Esophagus muscularis mucosa (tissue), 4 donors: ENCODE measurements at regions not wholly inside any gene's neighbourhood (a gene's known extent, or its start where the extent isn't known, plus 50 kb on each side); places are given as distances from the start of the nearest gene placed in this dataset.

ENCODE experiments used
- DNase-seq: peaks from one replicate; pipeline ENCODE4 v3.0.0-alpha.2; 2017; ENCODE audit errors: extremely low spot score
- H3K27ac ChIP-seq, 4 donors: fragments of 200-600 bp; sonication (generic); replicated peaks in 1 of 4; 1 replicate in 3 of 4; 2 replicates in 1 of 4; pipeline ENCODE4 v1.5.1; 2016 to 2019; ENCODE audit warnings: mild to moderate bottlenecking in 1 of 4
- H3K27me3 ChIP-seq, 4 donors: fragments of 200-600 bp; sonication (generic); one replicate each; pipeline versions ENCODE4 v1.5.1 to v1.6.0; 2016 to 2019
- H3K36me3 ChIP-seq, 4 donors: fragments of 200-600 bp; sonication (generic); one replicate each; pipeline ENCODE4 v1.5.1; 2016 to 2019
- H3K4me1 ChIP-seq, 4 donors: fragments of 200-600 bp; sonication (generic); one replicate each; pipeline ENCODE4 v1.5.1; 2016 to 2019
- H3K4me3 ChIP-seq, 4 donors: fragments of 200-600 bp; sonication (generic); 1 replicate in 2 of 4; 2 replicates in 2 of 4; pipeline ENCODE4 v1.5.1; 2016 to 2019; ENCODE audit warnings: mild to moderate bottlenecking in 4 of 4, moderate library complexity in 1 of 4
- H3K9me3 ChIP-seq, 4 donors: fragments of 200-600 bp; sonication (generic); 1 replicate in 3 of 4; 2 replicates in 1 of 4; pipeline ENCODE4 v1.5.1; 2016 to 2019
- CTCF ChIP-seq, 3 experiments: fragments of 200-600 bp in 2 of 3; fragments of 450-650 bp in 1 of 3; sonication (generic) in 2 of 3; IDR thresholded peaks; one replicate each; pipeline ENCODE4 v1.5.1; 2017 to 2019; ENCODE audit warnings: antibody characterized with exemption in 3 of 3, mild to moderate bottlenecking in 2 of 3, moderate library complexity in 1 of 3
- EP300 ChIP-seq: sonication (generic); formaldehyde crosslinking; IDR thresholded peaks from one replicate; pipeline ENCODE4 v1.6.1; 2017; ENCODE audit warnings: antibody characterized with exemption
- POLR2A ChIP-seq: fragments of 450-650 bp; IDR thresholded peaks from one replicate; pipeline ENCODE4 v1.6.1; 2017; ENCODE audit warnings: antibody characterized with exemption, moderate library complexity, mild to moderate bottlenecking, low read depth
- POLR2AphosphoS5 ChIP-seq, 2 donors: sonication (generic); formaldehyde crosslinking; IDR thresholded peaks; one replicate each; pipeline ENCODE4 v1.6.1; 2017; ENCODE audit warnings: antibody characterized with exemption in 2 of 2
- WGBS: methylation state at CpG from one replicate; pipeline ENCODE4 v1.1.5; 2018; 5-methylcytosine and 5-hydroxymethylcytosine counted together
- intact Hi-C: fragments of 100-400 bp; cut with DNase I; formaldehyde crosslinking; loops from one replicate; pipeline ENCODE4 v1.15.1; 2023

- no peak overlapping the region for H3K27ac ChIP-seq
- peaks cover 0 to 29% (median 2%) of the 10 kb centered on the region in 4 donors for H3K27me3 ChIP-seq
- H3K4me3 ChIP-seq = no peak overlapping the region
- WGBS = 57% methylated on average over 5 of the region's 5 CpGs
- H3K36me3 ChIP-seq = no peaks in the 10 kb centered on the region
- TF ChIP-seq CTCF (IDR thresholded peaks at IDR 0.05) (no peak), POLR2A (no peak), EP300 (no peak), POLR2AphosphoS5 (IDR thresholded peaks at IDR 0.05) (no peak)
- H3K9me3 ChIP-seq = no peaks in the 10 kb centered on the region
- no peaks in the 10 kb centered on the region for H3K4me1 ChIP-seq
- intact Hi-C loops = loop anchor here (5.0 kb wide), 1 partner anchor 408 kb away; no protein-coding TSS in a partner anchor
- DNase-seq = no peak
Observed at GRCh38 chr5:174329738-174330137, 284.2 kb downstream of the NSG2 start.

DNA sequence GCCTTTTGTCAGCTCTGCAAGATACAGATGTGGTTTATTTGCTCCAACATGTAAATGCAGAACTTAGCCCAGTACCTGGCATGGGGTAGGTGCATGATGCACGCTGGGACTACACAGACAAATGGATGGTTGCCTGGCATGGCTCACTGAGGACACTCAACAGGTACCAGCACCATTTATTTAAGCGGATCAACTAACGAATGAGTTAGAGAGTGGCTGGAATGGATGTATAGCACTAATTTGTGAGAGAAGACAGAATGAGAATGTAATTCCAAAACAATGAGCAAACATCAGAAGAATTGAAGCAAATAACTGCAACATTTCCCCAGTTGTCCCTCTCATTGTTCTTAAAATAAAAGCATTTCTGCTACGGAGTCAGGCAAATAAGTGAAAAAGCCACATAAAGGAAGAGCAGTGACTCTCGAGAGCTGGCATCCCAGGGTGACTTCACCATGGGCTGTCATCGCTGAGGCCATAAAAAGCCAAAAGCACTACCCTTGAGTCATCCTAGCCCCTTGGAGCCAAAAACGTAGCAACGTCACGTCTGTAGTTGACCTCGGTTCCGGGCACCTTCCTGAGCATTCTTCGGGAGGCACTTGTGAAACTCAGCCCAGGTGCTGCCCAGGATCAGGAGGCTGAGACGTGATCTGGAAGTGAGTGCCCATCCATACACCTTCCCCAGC, 290.3 kb downstream of the NSG2 start:
- intact Hi-C loops = no loop called here
- TF ChIP-seq EP300 = no peak
- no peak for TF ChIP-seq POLR2A
- no peak for TF ChIP-seq POLR2AphosphoS5 (IDR thresholded peaks at IDR 0.05)
- no peak for TF ChIP-seq CTCF (IDR thresholded peaks at IDR 0.05)
- WGBS = 91% methylated on average over 13 of the region's 13 CpGs
- H3K27ac ChIP-seq = no peak overlapping the region
- DNase-seq = no peak
- H3K4me3 ChIP-seq = no peak overlapping the region
- no peaks in the 10 kb centered on the region for H3K9me3 ChIP-seq
- peaks cover 0 to 46% (median 0%) of the 10 kb centered on the region in 4 donors for H3K27me3 ChIP-seq
- no peaks in the 10 kb centered on the region for H3K36me3 ChIP-seq
- H3K4me1 ChIP-seq = peaks cover 0 to 3% (median 0%) of the 10 kb centered on the region in 4 donors

- no peaks in the 10 kb centered on the region for H3K9me3 ChIP-seq
- H3K36me3 ChIP-seq = no peaks in the 10 kb centered on the region
- H3K27ac ChIP-seq = no peak overlapping the region
- no peak for TF ChIP-seq EP300
- TF ChIP-seq CTCF (IDR thresholded peaks at IDR 0.05) = no peak
- no peak for TF ChIP-seq POLR2A
- TF ChIP-seq POLR2AphosphoS5 (IDR thresholded peaks at IDR 0.05) = no peak
- no peak overlapping the region for H3K4me3 ChIP-seq
- intact Hi-C loops = no loop called here
- DNase-seq = no peak
- H3K27me3 ChIP-seq = peaks cover 0 to 46% (median 0%) of the 10 kb centered on the region in 4 donors
- H3K4me1 ChIP-seq = peaks cover 0 to 3% (median 0%) of the 10 kb centered on the region in 4 donors
- 94% methylated on average over 5 of the region's 5 CpGs for WGBS
Observed at GRCh38 chr5:174336479-174336878, 291.0 kb downstream of the NSG2 start.

- no peak for TF ChIP-seq EP300
- TF ChIP-seq CTCF (IDR thresholded peaks at IDR 0.05) = no peak
- TF ChIP-seq POLR2A = no peak
- no peak for TF ChIP-seq POLR2AphosphoS5 (IDR thresholded peaks at IDR 0.05)
- intact Hi-C loops = no loop called here
- 39% methylated on average over 17 of the region's 18 CpGs for WGBS
- H3K9me3 ChIP-seq = no peaks in the 10 kb centered on the region
- H3K4me3 ChIP-seq = no peak overlapping the region
- peaks cover 0 to 3% (median 0%) of the 10 kb centered on the region in 4 donors for H3K4me1 ChIP-seq
- DNase-seq = no peak
- H3K27me3 ChIP-seq = peaks cover 0 to 46% (median 0%) of the 10 kb centered on the region in 4 donors
- H3K36me3 ChIP-seq = no peaks in the 10 kb centered on the region
- H3K27ac ChIP-seq = no peak overlapping the region
Observed at GRCh38 chr5:174337276-174338184, 292.0 kb downstream of the NSG2 start.
